H1 (cell line): ENCODE measurements at regions not wholly inside any gene's neighbourhood (a gene's known extent, or its start where the extent isn't known, plus 50 kb on each side); places are given as distances from the start of the nearest gene placed in this dataset.

Source experiments
- CTCF ChIA-PET: fragments of 300-600 bp; sonication (Branson Sonifier 250); formaldehyde crosslinking; loops from one replicate; lab custom pipeline; 2021; ENCODE audit not compliant: partially characterized antibody; lab: Charles Lee
- POLR2A ChIA-PET: fragments of 300-600 bp; sonication (Branson Sonifier 250); formaldehyde crosslinking; loops from one replicate; lab custom pipeline; 2021; ENCODE audit warnings: inconsistent platforms; ENCODE audit not compliant: partially characterized antibody; lab: Charles Lee
- DNase-seq, 2 experiments: peaks; one replicate each; pipeline versions ENCODE4 v3.0.0 to v3.0.0-alpha.2; 2010 to 2022; ENCODE audit warnings: low spot score in 2 of 2, low read depth in 1 of 2, mixed read lengths in 1 of 2
- FAIRE-seq: peaks from 2 replicates; lab custom pipeline; 2011; peaks lifted over from hg19 to GRCh38; lab: Jason Lieb, UNC
- H2AFZ ChIP-seq: 2 replicates; pipeline ENCODE4 v1.8.1; 2012; ENCODE audit warnings: low read length, inconsistent platforms
- H2AK5ac ChIP-seq: 2 replicates; pipeline ENCODE4 v1.6.1; 2013; ENCODE audit warnings: low read depth, low read length
- H2BK120ac ChIP-seq: replicated peaks from 2 replicates; pipeline ENCODE3; 2013; ENCODE audit warnings: low read depth, low read length, inconsistent platforms
- H2BK12ac ChIP-seq: 2 replicates; pipeline ENCODE4 v1.6.1; 2013; ENCODE audit warnings: low read depth, low read length
- H2BK15ac ChIP-seq: 2 replicates; pipeline ENCODE4 v1.6.1; 2013; ENCODE audit warnings: low read length
- H2BK20ac ChIP-seq: 2 replicates; pipeline ENCODE4 v1.6.1; 2013; ENCODE audit warnings: low read length
- H2BK5ac ChIP-seq: 2 replicates; pipeline ENCODE4 v1.6.1; 2013; ENCODE audit warnings: low read depth, low read length
- H3K14ac ChIP-seq: 2 replicates; pipeline ENCODE4 v1.6.1; 2013; ENCODE audit warnings: inconsistent platforms; ENCODE audit not compliant: insufficient read length
- H3K18ac ChIP-seq: 2 replicates; pipeline ENCODE4 v1.6.1; 2013; ENCODE audit warnings: low read length; ENCODE audit errors: extremely low read depth
- H3K23ac ChIP-seq: 2 replicates; pipeline ENCODE4 v1.6.1; 2013; ENCODE audit warnings: inconsistent platforms; ENCODE audit not compliant: insufficient read length
- H3K23me2 ChIP-seq: 2 replicates; pipeline ENCODE4 v1.6.1; 2013; ENCODE audit warnings: low read depth, low read length
- H3K27ac ChIP-seq: 2 replicates; pipeline ENCODE4 v1.6.1; 2011; ENCODE audit warnings: low read depth, low read length, inconsistent platforms
- H3K27me3 ChIP-seq, 4 experiments: replicated peaks in 1 of 4; 1 replicate in 1 of 4; 2 replicates in 3 of 4; pipeline versions ENCODE4 v1.6.1 to v1.8.1; 2011 to 2013; ENCODE audit warnings: low read length in 3 of 4, mild to moderate bottlenecking in 3 of 4, inconsistent platforms in 2 of 4, mixed read lengths in 2 of 4, moderate library complexity in 1 of 4; ENCODE audit not compliant: control insufficient read depth in 3 of 4, insufficient read depth in 3 of 4; ENCODE audit errors: extremely low read depth in 1 of 4
- H3K36me3 ChIP-seq, 4 experiments: 2 replicates each; pipeline versions ENCODE4 v1.6.1 to v1.8.1; 2011 to 2013; ENCODE audit warnings: mild to moderate bottlenecking in 4 of 4, low read length in 3 of 4, moderate library complexity in 2 of 4, control low read depth in 1 of 4, inconsistent platforms in 1 of 4; ENCODE audit not compliant: insufficient read depth in 4 of 4, control insufficient read depth in 2 of 4
- H3K4ac ChIP-seq: replicated peaks from 2 replicates; pipeline ENCODE3; 2013; ENCODE audit warnings: low read length, low read depth, mixed read lengths, inconsistent platforms; ENCODE audit not compliant: insufficient read length
- H3K4me1 ChIP-seq, 4 experiments: replicated peaks in 1 of 4; 1 replicate in 1 of 4; 2 replicates in 3 of 4; pipeline versions ENCODE4 v1.6.1 to v1.8.1; 2011 to 2013; ENCODE audit warnings: low read length in 3 of 4, inconsistent platforms in 2 of 4, mixed read lengths in 1 of 4; ENCODE audit not compliant: insufficient read depth in 4 of 4, control insufficient read depth in 3 of 4
- H3K4me2 ChIP-seq, 2 experiments: 2 replicates each; pipeline versions ENCODE4 v1.6.1 to v1.8.1; 2011 to 2013; ENCODE audit warnings: low read depth in 2 of 2, low read length in 2 of 2, control low read depth in 1 of 2, inconsistent platforms in 1 of 2, mild to moderate bottlenecking in 1 of 2; ENCODE audit not compliant: insufficient read depth in 1 of 2
- H3K4me3 ChIP-seq, 4 experiments: fragments of 200-600, 300-600 bp in 1 of 4; sonication (generic), shearing (Covaris generic), sonication (Bioruptor Twin) in 1 of 4; 2 replicates each; pipeline versions ENCODE4 v1.5.1 to v1.8.1; 2011 to 2016; ENCODE audit warnings: low read length in 4 of 4, low read depth in 3 of 4, control low read depth in 2 of 4, inconsistent platforms in 2 of 4, mild to moderate bottlenecking in 2 of 4, mixed read lengths in 1 of 4, moderate library complexity in 1 of 4; ENCODE audit not compliant: insufficient read depth in 2 of 4; ENCODE audit errors: extremely low read depth in 1 of 4
- H3K56ac ChIP-seq: replicated peaks from 2 replicates; pipeline ENCODE3; 2013; ENCODE audit warnings: low read depth, mild to moderate bottlenecking, mixed read lengths, low read length, inconsistent platforms; ENCODE audit not compliant: insufficient read length
- H3K79me1 ChIP-seq: 2 replicates; pipeline ENCODE4 v1.6.1; 2013; ENCODE audit warnings: low read depth, low read length, control low read depth
- H3K79me2 ChIP-seq, 2 experiments: 2 replicates each; pipeline versions ENCODE4 v1.6.1 to v1.8.1; 2012 to 2013; ENCODE audit warnings: low read length in 2 of 2, mild to moderate bottlenecking in 2 of 2, inconsistent platforms in 1 of 2; ENCODE audit not compliant: insufficient read depth in 2 of 2, control insufficient read depth in 1 of 2
- H3K9ac ChIP-seq, 4 experiments: replicated peaks in 1 of 4; 1 replicate in 1 of 4; 2 replicates in 3 of 4; pipeline versions ENCODE4 v1.6.1 to v1.8.1; 2011 to 2013; ENCODE audit warnings: low read depth in 3 of 4, low read length in 3 of 4, control low read depth in 2 of 4, mild to moderate bottlenecking in 2 of 4, moderate library complexity in 2 of 4, inconsistent platforms in 1 of 4; ENCODE audit errors: extremely low read depth in 1 of 4
- H3K9me3 ChIP-seq, 2 experiments: 2 replicates each; pipeline versions ENCODE4 v1.6.1 to v1.8.1; 2012 to 2013; ENCODE audit warnings: mild to moderate bottlenecking in 2 of 2, moderate library complexity in 2 of 2, control low read depth in 1 of 2, inconsistent platforms in 1 of 2, low read depth in 1 of 2, low read length in 1 of 2, mixed read lengths in 1 of 2; ENCODE audit not compliant: insufficient read depth in 2 of 2
- H4K20me1 ChIP-seq, 2 experiments: replicated peaks in 1 of 2; 2 replicates each; pipeline versions ENCODE3 to v1.8.1; 2011 to 2013; ENCODE audit warnings: inconsistent platforms in 2 of 2, low read length in 2 of 2, mild to moderate bottlenecking in 1 of 2; ENCODE audit not compliant: insufficient read depth in 2 of 2, control insufficient read depth in 1 of 2
- H4K5ac ChIP-seq: 2 replicates; pipeline ENCODE4 v1.6.1; 2013; ENCODE audit warnings: low read length, low read depth, mixed read lengths, inconsistent platforms; ENCODE audit not compliant: insufficient read length
- H4K8ac ChIP-seq: 2 replicates; pipeline ENCODE4 v1.8.0; 2013; ENCODE audit warnings: mild to moderate bottlenecking, moderate library complexity, low read length, inconsistent platforms; ENCODE audit not compliant: insufficient read depth; ENCODE audit errors: extremely low read depth
- H4K91ac ChIP-seq: replicated peaks from 2 replicates; pipeline ENCODE3; 2013; ENCODE audit warnings: low read length, mixed read lengths, inconsistent platforms; ENCODE audit not compliant: insufficient read length
- CREB1 ChIP-seq: IDR thresholded peaks from 2 replicates; pipeline ENCODE4 v1.6.1; 2012; ENCODE audit warnings: inconsistent platforms
- RXRA ChIP-seq: IDR thresholded peaks from 2 replicates; pipeline ENCODE4 v1.6.1; 2011; ENCODE audit warnings: low read depth, mild to moderate bottlenecking, low read length, moderate library complexity; ENCODE audit not compliant: insufficient read depth
- SIN3A ChIP-seq, 2 experiments: IDR thresholded peaks in 1 of 2; conservative IDR thresholded peaks in 1 of 2; 2 replicates each; pipeline ENCODE4 v1.6.1; 2011 to 2012; ENCODE audit warnings: low read length in 2 of 2, improper control_type of control experiment in 1 of 2, low read depth in 1 of 2, mild to moderate bottlenecking in 1 of 2
- SIRT6 ChIP-seq: IDR thresholded peaks from one replicate; pipeline ENCODE4 v1.7.1; 2012; ENCODE audit warnings: low read length, inconsistent platforms
- WGBS, 2 experiments: shearing (Covaris generic) in 1 of 2; methylation state at CpG; one replicate each; pipeline versions ENCODE4 v1.1.6 to v1.1.7; 2013 to 2015; ENCODE audit warnings: low lambda C conversion rate in 2 of 2, mixed read lengths in 2 of 2, inconsistent platforms in 1 of 2, low coverage in 1 of 2, missing lambda C conversion rate in 1 of 2; ENCODE audit not compliant: insufficient replicate concordance in 2 of 2, insufficient coverage in 1 of 2, insufficient read length in 1 of 2; ENCODE audit errors: extremely low coverage in 1 of 2, missing lambda C conversion rate in 1 of 2; 5-methylcytosine and 5-hydroxymethylcytosine counted together

GRCh38 chr15:49731187-49732099, 110.6 kb downstream of the DTWD1 start:
- no peak overlapping the region for H2BK5ac ChIP-seq
- CTCF ChIA-PET = interaction anchor here (1.2 to 1.7 kb wide), 2 partner anchors 260 to 320 kb away, joined by 3 read pairs; no protein-coding TSS in a partner anchor
- H2BK120ac ChIP-seq = no peak overlapping the region
- no peak overlapping the region for H3K27ac ChIP-seq
- no peaks in the 10 kb centered on the region for H3K79me1 ChIP-seq
- H3K27me3 ChIP-seq = no peaks in the 10 kb centered on the region
- no peak overlapping the region for H2BK15ac ChIP-seq
- H3K23me2 ChIP-seq = no peaks in the 10 kb centered on the region
- H3K4me1 ChIP-seq = no peaks in the 10 kb centered on the region
- no peak overlapping the region for H2AK5ac ChIP-seq
- no peak overlapping the region for H4K5ac ChIP-seq
- no peak overlapping the region for H3K4ac ChIP-seq
- POLR2A ChIA-PET = no interaction called here
- H2BK20ac ChIP-seq = no peak overlapping the region
- H3K56ac ChIP-seq = no peak overlapping the region
- no peaks in the 10 kb centered on the region for H4K20me1 ChIP-seq
- no peaks in the 10 kb centered on the region for H3K79me2 ChIP-seq
- no peaks in the 10 kb centered on the region for H3K36me3 ChIP-seq
- H4K91ac ChIP-seq = no peak overlapping the region
- H3K23ac ChIP-seq = no peak overlapping the region
- no peak for FAIRE-seq
- no peak for TF ChIP-seq SIRT6
- TF ChIP-seq RXRA = no peak
- TF ChIP-seq CREB1 = no peak
- TF ChIP-seq SIN3A (conservative IDR thresholded peaks at IDR 0.05 in 1 of 2, IDR thresholded peaks at IDR 0.05 in 1 of 2; ENCODE audit: low read depth in 1 of 2, low read length in 2 of 2) = no peak
- WGBS, 2 experiments = 92% methylated on average over 5 of the region's 5 CpGs; no CpG with 5 or more reads in 1 of the 2 experiments
- H3K4me3 ChIP-seq = no peak overlapping the region
- H3K14ac ChIP-seq = no peak overlapping the region
- H2BK12ac ChIP-seq = no peak overlapping the region
- no peak overlapping the region for H4K8ac ChIP-seq
- H3K9me3 ChIP-seq = no peaks in the 10 kb centered on the region
- no peak for DNase-seq
- H2AFZ ChIP-seq = peak overlapping the region; percentile 82; the same call in 1 of the 2 replicates
- no peak overlapping the region for H3K9ac ChIP-seq
- H3K4me2 ChIP-seq = no peak overlapping the region
- H3K18ac ChIP-seq = no peak overlapping the region
